ENCODE measurements at regions not wholly inside any gene's neighbourhood (a gene's known extent, or its start where the extent isn't known, plus 50 kb on each side); places are given as distances from the start of the nearest gene placed in this dataset.

DNA sequence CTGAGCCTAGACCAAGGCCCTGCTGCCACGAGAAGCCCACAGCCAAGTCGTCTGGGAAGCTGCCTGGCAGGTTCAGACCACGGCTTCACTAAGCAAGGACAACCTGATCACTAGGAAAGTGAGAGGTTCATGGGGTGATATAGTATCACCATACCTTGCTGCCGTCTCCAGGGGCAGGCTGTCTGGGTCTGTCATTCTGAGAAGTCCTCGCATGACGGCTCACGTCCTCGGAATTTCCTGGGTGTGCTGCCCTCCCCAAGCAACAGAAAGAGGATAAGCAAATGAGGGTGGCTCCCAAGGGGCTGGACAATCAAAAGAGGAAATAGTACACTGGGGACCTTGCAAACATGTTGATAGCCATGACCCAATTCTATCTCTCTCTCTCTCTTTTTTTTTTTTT is 207.4 kb upstream of the IGF1R start:
- Histone ChIP-seq H3K27ac (replicated peaks) (no peak overlapping the region), H3K4me3 (replicated peaks; ENCODE audit: insufficient read depth, low read length) (no peak overlapping the region), H3K27me3 (ENCODE audit: insufficient read depth, poor library complexity, severe bottlenecking) (no peaks in the 10 kb centered on the region)
- TF ChIP-seq GABPA (IDR thresholded peaks at IDR 0.05; ENCODE audit: low read depth) (no peak), CTCF (IDR thresholded peaks at IDR 0.05; ENCODE audit: insufficient read depth, low read length) (no peak), SPI1 (IDR thresholded peaks at IDR 0.05; ENCODE audit: borderline replicate concordance, low read depth) (no peak), REST (IDR thresholded peaks at IDR 0.05; ENCODE audit: insufficient replicate concordance, low read depth) (no peak), POLR2AphosphoS5 (IDR thresholded peaks at IDR 0.05; ENCODE audit: low read depth) (no peak)
- DNase-seq (ENCODE audit: low read depth in 1 of 2, low spot score in 1 of 2), result no peak

DNA sequence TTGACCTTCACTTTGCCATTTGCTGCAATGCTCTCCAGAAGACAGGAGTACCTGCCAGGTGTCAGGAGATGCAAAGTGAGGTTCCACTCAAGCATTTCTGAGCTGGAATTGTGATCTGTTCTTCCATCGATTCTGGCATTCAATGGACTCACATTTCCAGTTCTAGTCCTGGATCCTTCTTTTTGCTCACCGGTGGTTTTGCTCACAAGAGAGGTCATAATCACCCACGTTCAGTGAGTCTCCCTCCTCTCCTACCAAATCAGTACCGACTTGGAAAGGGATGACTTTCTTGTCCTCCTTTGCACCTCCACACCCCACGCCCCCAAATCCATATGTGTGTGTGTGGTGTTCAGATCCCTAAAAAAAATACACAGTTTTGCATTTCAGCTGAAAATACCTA is 206.7 kb upstream of the IGF1R start:
- no peaks in the 10 kb centered on the region for H3K27me3 ChIP-seq (ENCODE audit: insufficient read depth, poor library complexity, severe bottlenecking)
- TF ChIP-seq POLR2AphosphoS5 (IDR thresholded peaks at IDR 0.05; ENCODE audit: low read depth), result no peak
- TF ChIP-seq CTCF (IDR thresholded peaks at IDR 0.05; ENCODE audit: insufficient read depth, low read length), result no peak
- TF ChIP-seq REST (IDR thresholded peaks at IDR 0.05; ENCODE audit: insufficient replicate concordance, low read depth), result no peak
- no peak for TF ChIP-seq GABPA (IDR thresholded peaks at IDR 0.05; ENCODE audit: low read depth)
- no peak for TF ChIP-seq SPI1 (IDR thresholded peaks at IDR 0.05; ENCODE audit: borderline replicate concordance, low read depth)
- no peak overlapping the region for H3K4me3 ChIP-seq (replicated peaks; ENCODE audit: insufficient read depth, low read length)
- DNase-seq (ENCODE audit: low read depth in 1 of 2, low spot score in 1 of 2), result no peak
- no peak overlapping the region for H3K27ac ChIP-seq (replicated peaks)

DNA sequence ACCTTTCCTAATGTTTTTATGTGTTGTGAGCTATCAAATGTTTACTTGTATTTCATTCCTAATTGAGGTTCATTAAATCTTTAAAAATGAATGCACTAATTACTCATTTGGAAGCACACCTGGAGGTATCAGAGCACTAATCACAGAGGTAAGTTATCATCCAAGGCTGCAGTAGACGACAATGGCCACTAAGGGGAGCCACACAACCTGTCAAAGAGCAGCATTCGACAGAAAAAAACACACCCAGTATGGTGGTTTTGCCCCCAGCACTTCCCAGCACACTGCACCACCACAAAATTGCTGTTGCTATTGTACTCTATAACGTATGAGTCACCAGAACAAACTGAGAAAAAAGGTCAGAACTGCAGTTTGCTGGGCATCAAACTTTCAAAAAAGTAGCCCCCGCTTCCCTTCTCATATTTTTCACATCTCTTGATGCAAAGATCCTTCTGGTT is 205.9 kb upstream of the IGF1R start:
- Histone ChIP-seq H3K4me3 (replicated peaks; ENCODE audit: insufficient read depth, low read length) (no peak overlapping the region), H3K27me3 (ENCODE audit: insufficient read depth, poor library complexity, severe bottlenecking) (no peaks in the 10 kb centered on the region), H3K27ac (replicated peaks) (no peak overlapping the region)
- DNase-seq (ENCODE audit: low read depth in 1 of 2, low spot score in 1 of 2), result peak; percentile 28 to 69
- TF ChIP-seq CTCF (IDR thresholded peaks at IDR 0.05; ENCODE audit: insufficient read depth, low read length), result peak; percentile 70
- TF ChIP-seq SPI1 (IDR thresholded peaks at IDR 0.05; ENCODE audit: borderline replicate concordance, low read depth), result no peak

- H3K27me3 ChIP-seq (ENCODE audit: insufficient read depth, poor library complexity, severe bottlenecking), result no peaks in the 10 kb centered on the region
- DNase-seq (ENCODE audit: low read depth in 1 of 2, low spot score in 1 of 2), result no peak
- H3K27ac ChIP-seq (replicated peaks), result no peak overlapping the region
- H3K4me3 ChIP-seq (replicated peaks; ENCODE audit: insufficient read depth, low read length), result no peak overlapping the region
- TF ChIP-seq REST (IDR thresholded peaks at IDR 0.05; ENCODE audit: insufficient replicate concordance, low read depth), result no peak
Measured at GRCh38 chr15:98442901-98443300, 205.4 kb upstream of the IGF1R start.
